Fibroblast of villous mesenchyme (primary cell): ENCODE measurements at regions not wholly inside any gene's neighbourhood (a gene's known extent, or its start where the extent isn't known, plus 50 kb on each side); places are given as distances from the start of the nearest gene placed in this dataset. TPM values are rescaled to one million over a fixed set of nuclear protein-coding genes. Genes with fewer than 3 reads are reported as not detected.

Source experiments
- small RNA-seq: library from RNA; depleted of rRNA; stranded (forward); fragments of <200 nt; gene quantifications from one replicate; pipeline ENCODE3, GENCODE V24; 2012

Small RNA genes lying in the stretch of these regions (small RNA-seq; reads per million reads assigned to genes)
- not detected for gene MIR4771-1
